PC-9 (cell line): ENCODE measurements at regions not wholly inside any gene's neighbourhood (a gene's known extent, or its start where the extent isn't known, plus 50 kb on each side); places are given as distances from the start of the nearest gene placed in this dataset.

Source experiments
- CTCF ChIP-seq: fragments of 200-600 bp; sonication (generic); conservative IDR thresholded peaks from 2 replicates; pipeline ENCODE4 v1.6.1; 2017; ENCODE audit warnings: mixed run types, antibody characterized with exemption, mild to moderate bottlenecking, moderate library complexity
- EZH2 ChIP-seq: fragments of 200-600 bp; sonication (generic); IDR thresholded peaks from 2 replicates; pipeline ENCODE4 v1.8.0; 2017; ENCODE audit warnings: antibody characterized with exemption, low read depth

DNA sequence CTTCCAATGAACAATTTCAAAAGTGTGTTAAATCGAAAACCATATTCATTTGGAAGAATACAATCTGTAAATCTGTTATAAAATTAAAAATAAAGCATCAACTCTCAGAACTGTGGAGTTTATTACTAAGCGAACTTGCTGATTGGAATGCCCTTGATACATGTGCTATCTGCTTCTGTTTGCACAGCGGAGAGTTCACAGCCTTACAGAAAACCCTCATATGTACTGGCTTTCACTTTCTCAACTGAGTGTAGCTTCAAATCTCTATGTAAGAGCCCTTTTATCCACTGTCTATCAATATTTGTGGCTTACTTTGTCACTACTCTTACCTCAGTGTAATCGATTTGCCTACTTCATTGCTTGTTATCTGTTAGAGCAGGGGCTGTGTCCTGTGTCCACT, 447.4 kb downstream of the C6orf118 start:
- TF ChIP-seq CTCF: no peak
- TF ChIP-seq EZH2: no peak
